Lower leg skin (tissue), 3 donors: ENCODE measurements at regions not wholly inside any gene's neighbourhood (a gene's known extent, or its start where the extent isn't known, plus 50 kb on each side); places are given as distances from the start of the nearest gene placed in this dataset.

ENCODE experiments used
- CTCF ChIP-seq, 3 donors: fragments of 450-650 bp; IDR thresholded peaks; one replicate each; pipeline ENCODE4 v1.5.1; 2016; ENCODE audit warnings: antibody characterized with exemption in 3 of 3, mild to moderate bottlenecking in 3 of 3, moderate library complexity in 2 of 3
- POLR2A ChIP-seq, 2 donors: fragments of 450-650 bp; IDR thresholded peaks; one replicate each; pipeline ENCODE4 v1.6.1; 2016 to 2017; ENCODE audit warnings: antibody characterized with exemption in 2 of 2, mild to moderate bottlenecking in 1 of 2, moderate library complexity in 1 of 2

GRCh38 chr6:76752841-76753240 lies 680.4 kb upstream of the IMPG1 start:
- no peak for TF ChIP-seq CTCF (IDR thresholded peaks at IDR 0.05)
- TF ChIP-seq POLR2A (IDR thresholded peaks at IDR 0.05), result no peak
